K562 (cell line): ENCODE measurements at regions not wholly inside any gene's neighbourhood (a gene's known extent, or its start where the extent isn't known, plus 50 kb on each side); places are given as distances from the start of the nearest gene placed in this dataset.

Source experiments
- ATAC-seq: fragments of 200-7000 bp; cut with Tn5 transposase; 3 replicates; pipeline ENCODE4 v1.9.1; 2020; ENCODE audit warnings: moderate library complexity
- BruUV-seq: library from RNA; stranded (reverse); fragments of 400-500 nt; replicated peaks from 2 replicates; lab custom pipeline; 2021; lab: Mats Ljungman, UMichigan
- CTCF ChIA-PET: fragments of 300-600 bp; formaldehyde crosslinking; extraction: SDS; loops from one replicate; lab custom pipeline; 2021; ENCODE audit warnings: low intra/inter-chr PET ratio; lab: Yijun Ruan, JAX
- POLR2A ChIA-PET: fragments of 300-600, 350-650 bp; sonication (Branson Sonifier 250); formaldehyde crosslinking; extraction: SDS; loops from one replicate; lab custom pipeline; 2021; ENCODE audit warnings: antibody characterized with exemption, inconsistent platforms; lab: Yijun Ruan, JAX
- DNase-seq, 4 experiments: peaks; one replicate each; pipeline versions ENCODE4 v3.0.0 to v3.0.0-alpha.2; 2011 to 2018; ENCODE audit warnings: low spot score in 3 of 4, mixed read lengths in 3 of 4; ENCODE audit errors: extremely low read depth in 1 of 4
- FAIRE-seq: peaks from 2 replicates; lab custom pipeline; 2011; peaks lifted over from hg19 to GRCh38; lab: Jason Lieb, UNC
- H2AFZ ChIP-seq: 2 replicates; pipeline ENCODE4 v1.6.0; 2011; ENCODE audit warnings: low read depth, low read length, control low read depth, inconsistent platforms
- H3K27ac ChIP-seq: fragments of 200-600 bp; 3 replicates; pipeline ENCODE4 v1.8.0; 2011; ENCODE audit warnings: low read depth, mild to moderate bottlenecking, control low read depth, inconsistent platforms, low read length, moderate library complexity, mixed read lengths; ENCODE audit errors: extremely low read depth
- H3K27me3 ChIP-seq, 2 experiments: fragments of 300-600 bp in 1 of 2; 2 replicates in 1 of 2; 3 replicates in 1 of 2; pipeline versions ENCODE4 v1.6.0 to v1.8.0; 2011; ENCODE audit warnings: inconsistent platforms in 2 of 2, low read length in 2 of 2, mild to moderate bottlenecking in 1 of 2, mixed read lengths in 1 of 2, moderate library complexity in 1 of 2; ENCODE audit not compliant: control insufficient read depth in 2 of 2, insufficient read depth in 2 of 2
- H3K36me3 ChIP-seq: fragments of 300-600 bp; 3 replicates; pipeline ENCODE4 v1.8.0; 2011; ENCODE audit warnings: mild to moderate bottlenecking, low read length, inconsistent platforms; ENCODE audit not compliant: control insufficient read depth, insufficient read depth
- H3K4me1 ChIP-seq, 2 experiments: fragments of 200-600 bp in 1 of 2; replicated peaks in 1 of 2; 2 replicates in 1 of 2; 3 replicates in 1 of 2; pipeline versions ENCODE4 v1.5.1 to v1.8.0; 2011; ENCODE audit warnings: inconsistent platforms in 2 of 2, low read length in 2 of 2, mild to moderate bottlenecking in 1 of 2, mixed read lengths in 1 of 2, moderate library complexity in 1 of 2; ENCODE audit not compliant: control insufficient read depth in 2 of 2, insufficient read depth in 2 of 2
- H3K4me2 ChIP-seq: 2 replicates; pipeline ENCODE4 v1.6.1; 2011; ENCODE audit warnings: low read length, control low read depth, inconsistent platforms, mixed read lengths; ENCODE audit not compliant: insufficient read depth
- H3K4me3 ChIP-seq: fragments of 200-600 bp; sonication (generic), shearing (Covaris generic); 2 replicates; pipeline ENCODE4 v1.5.1; 2016; ENCODE audit warnings: control low read depth, inconsistent platforms
- H3K79me2 ChIP-seq: fragments of 200-600 bp; 3 replicates; pipeline ENCODE4 v1.8.0; 2011; ENCODE audit warnings: low read length, inconsistent platforms; ENCODE audit not compliant: control insufficient read depth, insufficient read depth
- H3K9ac ChIP-seq, 2 experiments: 2 replicates each; pipeline versions ENCODE4 v1.6.0 to v1.6.1; 2011; ENCODE audit warnings: low read depth in 2 of 2, low read length in 2 of 2, control low read depth in 1 of 2, inconsistent platforms in 1 of 2, mild to moderate bottlenecking in 1 of 2, mixed read lengths in 1 of 2; ENCODE audit not compliant: insufficient read depth in 1 of 2
- H3K9me1 ChIP-seq: one replicate; pipeline ENCODE4 v1.6.0; 2011; ENCODE audit warnings: inconsistent platforms, mild to moderate bottlenecking, low read length, moderate library complexity; ENCODE audit not compliant: control insufficient read depth, insufficient read depth
- H3K9me3 ChIP-seq: replicated peaks from 2 replicates; pipeline ENCODE4 v1.5.1; 2011; ENCODE audit warnings: low read depth, low read length, inconsistent platforms; ENCODE audit not compliant: control insufficient read depth, insufficient read depth
- H4K20me1 ChIP-seq: replicated peaks from 2 replicates; pipeline ENCODE4 v1.6.1; 2011; ENCODE audit warnings: low read length, inconsistent platforms, mixed read lengths; ENCODE audit not compliant: control insufficient read depth, insufficient read depth
- CBX3 ChIP-seq, 2 experiments: IDR thresholded peaks; 1 replicate in 1 of 2; 2 replicates in 1 of 2; pipeline ENCODE4 v1.6.1; 2012; ENCODE audit warnings: inconsistent platforms in 2 of 2, low read length in 2 of 2, borderline replicate concordance in 1 of 2, control low read depth in 1 of 2
- ESRRA ChIP-seq: fragments of 450-650 bp; IDR thresholded peaks from 2 replicates; pipeline ENCODE4 v1.6.1; 2014; ENCODE audit warnings: low read depth, mild to moderate bottlenecking, moderate library complexity, borderline replicate concordance
- FOXM1 ChIP-seq, 2 experiments: fragments of 450-650 bp in 1 of 2; sonication (generic) in 1 of 2; formaldehyde crosslinking in 1 of 2; IDR thresholded peaks; 2 replicates each; pipeline versions ENCODE4 v1.6.1 to v1.9.0; 2017 to 2022; ENCODE audit warnings: low read depth in 2 of 2, mild to moderate bottlenecking in 2 of 2, missing genetic modification reagents in 1 of 2, moderate library complexity in 1 of 2
- JUN ChIP-seq, 2 experiments: sonication (generic) in 1 of 2; formaldehyde crosslinking in 1 of 2; IDR thresholded peaks; 2 replicates each; pipeline versions ENCODE4 v1.6.1 to v1.8.0; 2012 to 2022; ENCODE audit warnings: borderline replicate concordance in 2 of 2, mild to moderate bottlenecking in 2 of 2, improper control_type of control experiment in 1 of 2, low read depth in 1 of 2, low read length in 1 of 2, missing genetic modification reagents in 1 of 2
- KLF13 ChIP-seq: fragments of 450-650 bp; IDR thresholded peaks from 2 replicates; pipeline ENCODE4 v1.6.1; 2016; ENCODE audit warnings: missing genetic modification characterization, low read depth, mild to moderate bottlenecking, missing compliant biosample characterization, moderate library complexity, borderline replicate concordance
- MEIS2 ChIP-seq: fragments of 450-650 bp; IDR thresholded peaks from 2 replicates; pipeline ENCODE4 v1.6.1; 2014; ENCODE audit warnings: mild to moderate bottlenecking; ENCODE audit not compliant: partially characterized antibody
- ZNF175 ChIP-seq: fragments of 200-800 bp; sonication (Bioruptor generic); IDR thresholded peaks from 2 replicates; pipeline ENCODE4 v1.6.1; 2016; ENCODE audit warnings: low read depth, mild to moderate bottlenecking, missing genetic modification characterization, missing compliant biosample characterization
- WGBS: fragments of 100-300 bp; shearing (Covaris generic); methylation state at CpG from one replicate; pipeline ENCODE4 v1.1.6; 2016; ENCODE audit warnings: low coverage, mixed read lengths; ENCODE audit not compliant: insufficient coverage; ENCODE audit errors: missing lambda C conversion rate; 5-methylcytosine and 5-hydroxymethylcytosine counted together
- in situ Hi-C: fragments of 300-500 bp; cut with MboI; formaldehyde crosslinking; loops from 4 replicates; pipeline ENCODE4 v1.15.0; 2018; ENCODE audit warnings: inconsistent platforms, mixed read lengths
- intact Hi-C: fragments of 100-400 bp; cut with micrococcal nuclease; formaldehyde crosslinking; loops from 2 replicates; pipeline ENCODE4 v1.14.2; 2022
- TF ChIP-seq, protein P1 (sequence below): sonication (generic); formaldehyde crosslinking; IDR thresholded peaks from 2 replicates; pipeline ENCODE4 v1.8.0; 2022; ENCODE audit warnings: missing genetic modification reagents, mild to moderate bottlenecking, moderate library complexity, borderline replicate concordance
- TF ChIP-seq, protein P2 (sequence below): fragments of 250-450 bp; sonication (Bioruptor Pico); IDR thresholded peaks from 2 replicates; pipeline ENCODE4 v1.5.0; 2021
- TF ChIP-seq, protein P3 (sequence below): fragments of 250-450 bp; sonication (Bioruptor Pico); IDR thresholded peaks from 2 replicates; pipeline ENCODE4 v1.5.0; 2021; ENCODE audit warnings: mild to moderate bottlenecking, moderate library complexity

DNA sequence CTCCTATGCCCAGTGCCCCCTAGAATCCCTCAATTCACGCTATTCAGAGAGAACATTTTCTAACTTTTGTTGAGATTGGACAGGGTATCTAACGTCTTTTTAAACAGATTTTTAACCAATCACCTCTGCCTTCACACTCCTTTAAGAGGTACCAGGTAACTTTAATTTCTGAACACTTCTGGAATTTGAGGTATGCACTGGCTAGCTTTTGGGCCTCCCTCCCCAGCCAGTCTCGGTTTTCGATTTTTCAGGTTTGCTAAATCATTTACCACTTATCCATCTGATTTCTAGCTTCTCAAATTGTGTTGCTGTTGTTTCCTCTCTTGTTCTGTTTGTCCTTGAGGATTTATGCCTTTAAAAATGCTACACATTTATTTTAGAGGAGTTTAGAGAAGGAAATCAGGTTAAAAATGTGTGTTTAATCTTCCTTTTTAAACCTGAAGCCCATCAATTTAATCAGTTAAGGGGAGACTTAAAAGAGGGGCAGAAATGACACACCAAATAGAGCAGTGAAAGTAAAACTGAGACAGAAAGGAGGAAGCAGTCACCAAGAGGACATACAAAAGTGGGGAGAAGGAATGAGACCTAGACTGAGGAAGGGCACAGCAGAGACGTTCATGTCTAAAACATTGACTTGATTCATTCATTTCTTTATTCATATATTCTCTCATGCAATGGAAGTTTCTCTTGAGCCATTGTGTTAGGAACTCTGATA lies 139.6 kb upstream of the HTR2A start:
- no peaks in the 10 kb centered on the region for H3K9me3 ChIP-seq
- H3K4me1 ChIP-seq, result no peaks in the 10 kb centered on the region
- H4K20me1 ChIP-seq, result no peaks in the 10 kb centered on the region
- 2% methylated on average over 5 of the region's 5 CpGs for WGBS
- ChIA-PET POLR2A (no interaction called here), CTCF (no interaction called here)
- H2AFZ ChIP-seq, result no peak overlapping the region
- no peaks in the 10 kb centered on the region for H3K79me2 ChIP-seq
- H3K4me2 ChIP-seq, result no peak overlapping the region
- no peaks in the 10 kb centered on the region for H3K36me3 ChIP-seq
- H3K4me3 ChIP-seq, result no peak overlapping the region
- no peaks in the 10 kb centered on the region for H3K27me3 ChIP-seq
- BruUV-seq, result no TSS peak
- TF ChIP-seq, protein P1, sequence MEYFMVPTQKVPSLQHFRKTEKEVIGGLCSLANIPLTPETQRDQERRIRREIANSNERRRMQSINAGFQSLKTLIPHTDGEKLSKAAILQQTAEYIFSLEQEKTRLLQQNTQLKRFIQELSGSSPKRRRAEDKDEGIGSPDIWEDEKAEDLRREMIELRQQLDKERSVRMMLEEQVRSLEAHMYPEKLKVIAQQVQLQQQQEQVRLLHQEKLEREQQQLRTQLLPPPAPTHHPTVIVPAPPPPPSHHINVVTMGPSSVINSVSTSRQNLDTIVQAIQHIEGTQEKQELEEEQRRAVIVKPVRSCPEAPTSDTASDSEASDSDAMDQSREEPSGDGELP (CRISPR knock-in tag), result no peak
- TF ChIP-seq MEIS2 (no peak), FOXM1 (IDR thresholded peaks at IDR 0.05; ENCODE audit: low read depth) (no peak), FOXM1 (CRISPR knock-in tag; IDR thresholded peaks at IDR 0.05; ENCODE audit: low read depth) (no peak), JUN (IDR thresholded peaks at IDR 0.05; ENCODE audit: borderline replicate concordance, low read depth, low read length) (no peak), JUN (CRISPR knock-in tag; IDR thresholded peaks at IDR 0.05; ENCODE audit: borderline replicate concordance) (no peak), KLF13 (tag) (no peak), ESRRA (no peak), ZNF175 (CRISPR knock-in tag) (no peak), CBX3 (IDR thresholded peaks at IDR 0.05; ENCODE audit: borderline replicate concordance in 1 of 2, low read length in 2 of 2) (no peak)
- TF ChIP-seq, protein P2, sequence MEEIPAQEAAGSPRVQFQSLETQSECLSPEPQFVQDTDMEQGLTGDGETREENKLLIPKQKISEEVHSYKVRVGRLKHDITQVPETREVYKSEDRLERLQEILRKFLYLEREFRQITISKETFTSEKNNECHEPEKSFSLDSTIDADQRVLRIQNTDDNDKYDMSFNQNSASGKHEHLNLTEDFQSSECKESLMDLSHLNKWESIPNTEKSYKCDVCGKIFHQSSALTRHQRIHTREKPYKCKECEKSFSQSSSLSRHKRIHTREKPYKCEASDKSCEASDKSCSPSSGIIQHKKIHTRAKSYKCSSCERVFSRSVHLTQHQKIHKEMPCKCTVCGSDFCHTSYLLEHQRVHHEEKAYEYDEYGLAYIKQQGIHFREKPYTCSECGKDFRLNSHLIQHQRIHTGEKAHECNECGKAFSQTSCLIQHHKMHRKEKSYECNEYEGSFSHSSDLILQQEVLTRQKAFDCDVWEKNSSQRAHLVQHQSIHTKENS (CRISPR knock-in tag), result no peak
- TF ChIP-seq, protein P3, sequence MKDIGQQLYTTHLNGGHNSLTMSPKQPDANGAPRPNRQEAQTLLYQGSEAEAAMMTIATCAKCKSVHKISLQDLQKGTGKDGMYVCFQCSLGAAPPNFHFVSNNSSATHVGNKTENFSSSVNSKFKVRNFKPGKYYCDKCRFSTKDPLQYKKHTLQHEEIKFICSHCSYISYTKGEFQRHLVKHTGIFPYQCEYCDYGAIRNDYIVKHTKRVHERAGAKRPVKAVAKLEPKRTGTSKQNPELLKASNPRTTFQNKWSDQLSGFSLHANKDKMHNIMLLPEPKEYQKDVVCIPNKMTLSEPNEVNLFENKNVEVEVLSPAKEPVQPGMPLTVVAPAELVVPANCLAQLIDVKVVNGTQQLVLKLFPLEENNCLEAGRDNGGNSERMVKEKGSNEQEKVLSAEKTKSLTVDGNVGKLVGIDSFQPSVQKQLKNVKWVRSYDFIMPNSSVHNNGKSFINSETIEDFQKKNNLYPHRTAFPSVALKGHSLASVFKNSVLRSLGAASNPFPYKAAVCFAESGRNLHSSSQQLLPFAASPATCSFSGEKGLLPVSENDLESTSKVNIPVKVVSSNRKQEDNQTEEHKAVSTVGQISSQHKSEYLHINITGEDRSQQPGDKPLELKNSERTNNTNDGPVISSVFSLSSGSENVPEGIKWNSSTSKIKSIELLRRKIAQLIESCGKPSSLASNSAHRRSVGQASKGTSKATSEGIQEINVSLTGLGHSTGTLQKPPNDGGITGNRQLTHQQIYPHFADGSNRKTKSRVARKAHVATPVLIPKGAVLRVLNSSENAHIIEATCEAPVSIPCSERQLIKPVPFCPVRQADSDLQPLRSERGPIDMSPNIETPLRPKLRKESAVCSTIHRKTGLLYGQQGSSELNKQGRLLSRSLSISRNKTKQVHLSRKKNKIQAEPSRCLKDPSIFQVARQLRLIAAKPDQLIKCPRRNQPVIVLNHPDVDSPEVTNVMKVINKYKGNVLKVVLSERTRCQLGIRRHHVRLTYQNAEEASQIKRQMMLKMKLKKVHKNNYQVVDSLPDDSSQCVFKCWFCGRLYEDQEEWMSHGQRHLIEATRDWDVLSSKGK (CRISPR knock-in tag), result no peak
- no peak for DNase-seq
- FAIRE-seq, result no peak
- H3K9me1 ChIP-seq, result no peaks in the 10 kb centered on the region
- H3K9ac ChIP-seq, result no peak overlapping the region
- in situ Hi-C loops (no loop called here), intact Hi-C loops (no loop called here)
- no peak overlapping the region for H3K27ac ChIP-seq
- no peak for ATAC-seq
